Adipocyte (in vitro differentiated cells): ENCODE measurements at regions not wholly inside any gene's neighbourhood (a gene's known extent, or its start where the extent isn't known, plus 50 kb on each side); places are given as distances from the start of the nearest gene placed in this dataset.

Experiments
- DNase-seq: peaks from one replicate; pipeline ENCODE4 v3.0.0-alpha.2; 2015; ENCODE audit warnings: low read depth
- H3K27me3 ChIP-seq: replicated peaks from 2 replicates; pipeline ENCODE4 v1.7.0; 2013; ENCODE audit warnings: mild to moderate bottlenecking, low read length, moderate library complexity; ENCODE audit not compliant: control insufficient read depth, insufficient read depth
- H3K36me3 ChIP-seq: 2 replicates; pipeline ENCODE4 v1.7.0; 2013; ENCODE audit warnings: low read length, mild to moderate bottlenecking, moderate library complexity; ENCODE audit not compliant: control insufficient read depth, insufficient read depth, severe bottlenecking
- H3K4me1 ChIP-seq: 2 replicates; pipeline ENCODE4 v1.7.0; 2013; ENCODE audit warnings: mild to moderate bottlenecking, low read length, moderate library complexity; ENCODE audit not compliant: control insufficient read depth, insufficient read depth
- H3K4me3 ChIP-seq: 2 replicates; pipeline ENCODE4 v1.7.0; 2013; ENCODE audit warnings: mild to moderate bottlenecking, low read length, moderate library complexity
- H3K9ac ChIP-seq: 2 replicates; pipeline ENCODE4 v1.7.0; 2013; ENCODE audit warnings: mild to moderate bottlenecking, low read length, moderate library complexity
- H3K9me3 ChIP-seq: 2 replicates; pipeline ENCODE4 v1.7.0; 2013; ENCODE audit warnings: mild to moderate bottlenecking, low read length, moderate library complexity; ENCODE audit not compliant: control insufficient read depth

DNA sequence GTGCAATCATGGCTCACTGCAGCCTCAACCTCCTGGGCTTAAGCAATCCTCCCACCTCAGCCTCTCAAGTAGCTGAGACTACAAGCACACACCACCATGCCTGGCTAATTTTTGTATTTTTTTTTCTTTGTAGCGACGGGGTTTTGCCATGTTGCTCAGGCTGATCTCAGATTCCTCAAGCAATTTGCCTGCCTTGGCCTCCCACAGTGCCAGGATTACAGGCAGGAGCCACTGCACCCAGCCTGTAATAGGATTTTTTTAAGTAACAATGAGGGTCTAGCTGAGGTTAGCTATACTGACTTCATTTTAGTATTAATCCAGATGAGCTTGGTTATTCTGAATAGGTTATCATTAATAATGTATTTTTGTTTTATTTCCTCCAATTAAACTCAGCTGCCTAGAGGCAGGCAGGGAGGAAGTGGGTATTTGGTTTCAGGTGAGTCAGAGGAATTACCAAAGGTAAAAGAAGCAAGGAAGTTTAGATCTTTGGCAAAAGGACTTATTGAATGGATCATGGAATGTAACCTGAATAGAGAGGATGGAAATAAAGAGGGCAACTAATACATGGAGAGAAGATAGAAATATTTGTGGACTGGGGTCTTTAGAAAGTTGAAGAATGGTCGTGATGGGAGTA, 1023.3 kb upstream of the TENM3 start:
- no peaks in the 10 kb centered on the region for H3K4me1 ChIP-seq
- no peak for DNase-seq
- no peaks in the 10 kb centered on the region for H3K36me3 ChIP-seq
- H3K9ac ChIP-seq: no peak overlapping the region
- H3K4me3 ChIP-seq: no peak overlapping the region
- no peaks in the 10 kb centered on the region for H3K27me3 ChIP-seq
- no peaks in the 10 kb centered on the region for H3K9me3 ChIP-seq

DNA sequence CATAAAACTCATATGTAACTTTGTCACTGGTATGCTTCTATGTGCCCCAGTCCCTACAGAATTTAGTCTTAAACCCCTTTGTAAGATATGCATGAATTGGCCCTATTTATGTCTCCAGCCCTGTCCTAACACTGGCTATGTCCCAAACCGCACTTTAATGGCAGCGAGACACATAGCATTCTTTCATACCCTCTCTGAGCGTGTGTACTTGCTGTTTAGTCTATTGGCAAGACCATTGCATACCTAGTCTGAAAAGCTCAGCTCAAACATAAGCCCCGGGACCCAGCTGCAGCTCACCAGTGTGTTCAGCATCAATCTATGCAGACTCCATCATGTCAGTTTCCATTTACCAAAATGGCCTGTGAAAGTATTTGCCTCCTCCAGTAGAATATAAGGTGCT, 1018.4 kb upstream of the TENM3 start:
- Histone ChIP-seq H3K36me3 (no peaks in the 10 kb centered on the region), H3K4me3 (no peak overlapping the region), H3K27me3 (no peaks in the 10 kb centered on the region), H3K9me3 (no peaks in the 10 kb centered on the region), H3K9ac (no peak overlapping the region), H3K4me1 (no peaks in the 10 kb centered on the region)
- no peak for DNase-seq

DNA sequence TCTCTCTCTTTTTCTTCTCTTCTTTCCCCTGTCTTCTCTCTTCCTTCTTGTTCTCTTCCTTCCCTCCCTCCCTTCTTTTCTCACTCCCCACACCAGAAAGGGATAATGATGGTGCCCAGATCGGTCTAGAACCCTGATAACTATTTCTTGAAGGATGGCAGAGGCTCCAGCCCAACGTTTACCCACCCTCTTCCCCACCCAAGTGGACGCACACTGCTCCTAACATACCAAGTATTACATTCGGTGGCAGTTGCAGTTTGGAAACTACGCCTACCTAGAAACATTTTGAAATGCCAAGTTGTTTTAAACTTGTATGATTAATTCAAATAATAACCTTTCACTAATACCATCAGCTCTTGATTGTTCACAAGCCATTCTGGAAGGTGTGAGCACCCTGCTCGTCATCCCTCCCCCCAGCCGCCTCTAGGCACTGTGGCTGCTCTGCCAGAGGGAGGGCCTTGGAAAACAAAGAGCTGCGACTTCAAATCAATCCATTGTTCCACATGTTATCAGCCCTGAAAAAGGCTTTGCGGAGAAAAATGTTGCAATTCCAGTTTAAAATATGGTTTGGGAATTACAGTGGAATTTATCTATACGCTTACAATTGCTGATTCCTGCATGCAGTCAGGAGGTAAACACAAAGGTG, 1017.5 kb upstream of the TENM3 start:
- no peak for DNase-seq
- Histone ChIP-seq H3K9ac (no peak overlapping the region), H3K4me1 (no peaks in the 10 kb centered on the region), H3K36me3 (no peaks in the 10 kb centered on the region), H3K27me3 (no peaks in the 10 kb centered on the region), H3K9me3 (no peaks in the 10 kb centered on the region), H3K4me3 (no peak overlapping the region)

DNA sequence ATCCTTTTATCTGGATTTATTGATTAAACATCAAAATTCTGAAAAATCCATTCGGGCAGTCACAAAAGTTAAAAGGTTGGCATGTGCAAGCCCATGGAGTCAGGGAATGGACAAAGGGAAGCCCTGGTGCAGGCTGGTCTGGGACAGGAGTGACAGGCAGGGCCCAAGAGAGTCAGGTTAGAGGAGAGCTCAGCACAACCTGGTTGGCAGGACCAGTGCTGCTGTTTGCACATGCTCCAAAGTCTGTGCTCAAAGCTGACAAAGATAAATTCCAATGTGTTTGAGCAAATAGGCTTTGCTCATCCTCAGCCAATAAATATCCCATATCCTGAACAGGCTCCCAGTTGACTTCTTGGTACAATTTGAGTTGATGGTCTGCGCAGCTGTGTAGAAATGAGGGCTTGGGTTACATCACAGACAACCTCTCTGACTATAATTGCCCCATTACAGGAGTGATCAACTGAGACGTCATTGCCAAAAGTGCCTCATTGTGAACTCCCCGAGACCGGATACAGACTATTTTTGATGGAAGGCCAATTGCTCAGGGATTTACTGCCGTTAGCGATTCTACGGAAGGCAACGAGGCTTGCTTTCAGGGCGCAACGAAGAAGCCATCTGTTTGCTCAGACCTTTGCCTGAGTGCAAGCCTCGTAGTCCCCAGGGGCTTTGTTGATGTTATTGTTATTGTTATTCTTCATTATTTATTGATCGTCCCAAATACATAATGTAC, 1008.1 kb upstream of the TENM3 start:
- no peaks in the 10 kb centered on the region for H3K4me1 ChIP-seq
- no peak for DNase-seq
- H3K9me3 ChIP-seq: no peaks in the 10 kb centered on the region
- H3K27me3 ChIP-seq: no peaks in the 10 kb centered on the region
- H3K4me3 ChIP-seq: no peak overlapping the region
- H3K9ac ChIP-seq: no peak overlapping the region
- no peaks in the 10 kb centered on the region for H3K36me3 ChIP-seq

DNA sequence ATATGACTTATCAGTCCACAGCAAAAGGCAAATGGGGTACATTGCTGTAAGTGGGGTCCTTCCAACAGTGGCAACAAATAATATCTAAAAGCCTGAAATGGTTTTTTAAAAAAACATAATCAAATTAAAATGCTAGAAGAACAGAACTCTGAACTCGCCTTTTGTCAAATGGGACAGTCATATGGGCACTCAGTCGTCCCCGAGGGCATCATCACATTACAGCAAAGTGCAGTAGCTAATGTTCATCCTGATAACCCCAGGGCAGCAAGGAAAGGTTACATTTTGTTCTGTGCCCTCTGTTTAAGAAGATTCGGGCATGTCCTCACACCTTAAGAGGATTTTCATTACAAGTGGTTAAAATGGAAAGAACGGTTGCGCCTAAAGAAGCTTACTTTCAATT, 997.9 kb upstream of the TENM3 start:
- no peak for DNase-seq
- H3K4me3 ChIP-seq: no peak overlapping the region
- peaks cover 4% of the 10 kb centered on the region for H3K27me3 ChIP-seq
- no peaks in the 10 kb centered on the region for H3K36me3 ChIP-seq
- no peaks in the 10 kb centered on the region for H3K4me1 ChIP-seq
- H3K9ac ChIP-seq: no peak overlapping the region
- H3K9me3 ChIP-seq: no peaks in the 10 kb centered on the region

DNA sequence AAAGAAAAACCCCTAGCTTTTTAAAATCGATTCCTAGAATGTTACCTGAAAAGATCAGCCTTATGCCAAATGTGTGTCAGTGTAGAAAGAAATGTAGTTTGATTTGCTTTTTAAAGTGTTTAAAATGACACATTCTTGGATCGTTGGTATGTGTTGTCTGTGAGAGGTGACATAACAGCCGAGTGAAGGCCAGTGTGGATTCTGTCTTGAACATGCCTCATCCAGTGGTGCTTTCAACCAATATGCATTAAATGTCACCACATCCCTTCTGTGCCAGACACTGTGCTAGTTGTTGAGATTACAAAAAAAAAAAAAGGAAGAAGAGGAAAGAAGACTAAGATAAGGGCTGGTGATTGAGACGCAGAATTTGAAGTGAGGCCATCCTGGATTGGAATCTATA, 994.2 kb upstream of the TENM3 start:
- DNase-seq: no peak
- no peaks in the 10 kb centered on the region for H3K36me3 ChIP-seq
- no peaks in the 10 kb centered on the region for H3K4me1 ChIP-seq
- H3K4me3 ChIP-seq: no peak overlapping the region
- H3K27me3 ChIP-seq: peaks cover 4% of the 10 kb centered on the region
- no peak overlapping the region for H3K9ac ChIP-seq
- no peaks in the 10 kb centered on the region for H3K9me3 ChIP-seq

DNA sequence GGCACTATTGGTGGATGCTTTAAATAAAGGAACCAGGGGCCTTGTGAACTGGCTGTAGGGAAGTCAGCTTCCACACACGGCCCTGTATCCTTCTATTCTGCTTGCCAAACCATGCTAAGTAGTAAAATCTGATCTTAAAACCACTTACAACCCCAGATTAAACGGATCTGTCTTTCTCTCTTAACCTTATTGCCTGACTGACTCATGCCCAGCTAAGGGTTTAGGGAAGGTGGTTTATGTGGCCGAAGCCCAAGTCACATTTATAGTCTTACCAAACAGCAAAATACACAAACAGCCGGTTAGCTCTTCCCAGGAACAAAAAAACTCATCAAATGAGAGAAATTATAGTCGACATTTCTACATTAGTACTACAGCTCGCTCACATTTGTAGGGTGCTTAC, 988.4 kb upstream of the TENM3 start:
- no peaks in the 10 kb centered on the region for H3K4me1 ChIP-seq
- no peak overlapping the region for H3K9ac ChIP-seq
- H3K9me3 ChIP-seq: no peaks in the 10 kb centered on the region
- H3K36me3 ChIP-seq: no peaks in the 10 kb centered on the region
- DNase-seq: no peak
- H3K27me3 ChIP-seq: no peaks in the 10 kb centered on the region
- H3K4me3 ChIP-seq: no peak overlapping the region

DNA sequence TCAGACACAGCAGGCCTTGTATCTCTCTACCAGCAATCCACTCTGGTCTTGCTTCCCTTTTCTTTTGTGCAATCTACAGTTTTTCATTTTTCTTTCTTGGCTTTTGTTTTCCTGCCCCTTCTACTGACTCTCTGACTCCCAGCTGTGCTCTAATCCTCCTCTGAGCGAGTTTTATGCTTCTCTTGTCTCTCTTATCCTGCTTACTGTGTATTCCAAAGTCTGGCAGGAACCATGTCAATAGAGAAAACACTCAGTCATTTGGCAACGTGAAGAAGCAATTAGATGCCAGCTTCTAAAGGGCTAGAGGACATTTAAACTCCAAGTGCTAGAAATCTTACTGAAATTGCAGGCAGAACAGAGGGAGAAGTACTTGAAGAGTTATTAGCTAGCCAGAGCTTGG, 984.6 kb upstream of the TENM3 start:
- no peaks in the 10 kb centered on the region for H3K9me3 ChIP-seq
- no peaks in the 10 kb centered on the region for H3K4me1 ChIP-seq
- no peaks in the 10 kb centered on the region for H3K36me3 ChIP-seq
- no peak overlapping the region for H3K9ac ChIP-seq
- H3K27me3 ChIP-seq: no peaks in the 10 kb centered on the region
- H3K4me3 ChIP-seq: no peak overlapping the region
- no peak for DNase-seq

DNA sequence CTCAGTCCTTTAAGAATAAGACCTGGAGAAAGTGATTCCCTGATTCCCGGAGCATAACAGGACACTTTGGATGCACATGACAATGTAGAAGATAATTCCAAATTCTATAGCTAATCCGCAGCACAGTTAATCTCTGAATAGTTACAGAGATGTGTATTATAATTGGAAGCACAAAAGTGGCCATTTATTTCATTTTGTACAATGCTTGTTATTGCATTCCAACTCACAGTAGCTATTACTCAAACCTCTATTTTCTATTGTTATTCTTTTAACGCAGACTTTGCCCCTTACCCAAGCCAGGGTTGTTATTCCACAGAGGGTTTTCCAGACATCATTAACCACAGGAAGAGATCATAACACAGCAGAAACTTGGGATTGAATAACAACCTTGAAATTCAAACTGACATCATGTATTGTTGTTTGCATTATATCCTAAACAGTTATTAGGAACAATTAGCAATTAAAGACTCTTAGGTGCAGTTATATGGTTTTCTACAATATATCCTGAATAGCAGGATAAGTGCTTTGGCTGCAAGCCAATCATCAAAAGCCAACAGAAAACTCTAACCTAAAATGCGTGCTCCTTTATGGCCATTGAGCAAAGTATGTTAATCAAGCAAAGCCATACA, 984.0 kb upstream of the TENM3 start:
- Histone ChIP-seq H3K9ac (no peak overlapping the region), H3K9me3 (no peaks in the 10 kb centered on the region), H3K4me1 (no peaks in the 10 kb centered on the region), H3K27me3 (no peaks in the 10 kb centered on the region), H3K36me3 (no peaks in the 10 kb centered on the region), H3K4me3 (no peak overlapping the region)
- no peak for DNase-seq

DNA sequence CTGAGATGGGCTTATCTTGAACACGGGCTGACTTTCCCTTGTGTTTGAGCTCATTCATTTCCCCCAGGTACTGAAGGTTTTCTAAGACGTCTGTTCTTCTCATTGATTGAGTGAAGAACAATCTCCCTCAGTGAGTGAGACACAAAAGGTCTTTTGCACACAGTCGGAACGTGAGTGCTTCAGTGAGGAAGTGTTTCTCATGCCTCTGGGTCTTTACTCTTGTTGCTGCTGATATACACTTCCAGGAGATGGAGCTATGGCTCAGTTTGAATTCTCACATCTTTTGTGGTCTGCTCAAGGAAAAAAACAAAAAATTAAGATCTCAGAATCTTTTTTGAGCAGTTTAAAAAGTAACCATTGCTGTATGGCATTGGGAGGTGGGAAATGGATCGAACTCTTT, 981.9 kb upstream of the TENM3 start:
- peak; percentile 51 for DNase-seq
- H3K4me3 ChIP-seq: no peak overlapping the region
- no peaks in the 10 kb centered on the region for H3K9me3 ChIP-seq
- H3K27me3 ChIP-seq: no peaks in the 10 kb centered on the region
- no peaks in the 10 kb centered on the region for H3K36me3 ChIP-seq
- H3K4me1 ChIP-seq: no peaks in the 10 kb centered on the region
- no peak overlapping the region for H3K9ac ChIP-seq

DNA sequence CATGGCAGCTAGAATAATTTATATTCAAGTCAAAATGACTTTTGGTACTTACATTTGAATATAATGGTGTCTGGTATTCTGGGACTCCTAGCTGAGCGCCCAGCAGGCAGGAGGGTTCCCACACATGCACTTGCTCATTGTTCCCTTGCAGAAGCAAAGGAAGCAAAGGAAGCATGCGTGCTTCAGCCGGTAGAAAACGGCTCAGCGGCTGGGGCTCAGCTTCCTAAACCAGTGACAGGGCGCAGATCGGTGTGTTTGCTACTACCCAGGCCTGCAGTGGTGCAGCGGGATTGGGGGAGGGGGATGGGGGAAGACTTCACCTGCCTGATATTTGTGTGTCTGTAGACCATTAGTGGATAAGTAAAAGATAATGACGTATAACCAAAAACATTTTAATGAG, 978.3 kb upstream of the TENM3 start:
- no peaks in the 10 kb centered on the region for H3K9me3 ChIP-seq
- DNase-seq: no peak
- H3K9ac ChIP-seq: no peak overlapping the region
- no peaks in the 10 kb centered on the region for H3K27me3 ChIP-seq
- H3K4me3 ChIP-seq: no peak overlapping the region
- no peaks in the 10 kb centered on the region for H3K36me3 ChIP-seq
- H3K4me1 ChIP-seq: no peaks in the 10 kb centered on the region
